Loucy (cell line): ENCODE measurements at regions not wholly inside any gene's neighbourhood (a gene's known extent, or its start where the extent isn't known, plus 50 kb on each side); places are given as distances from the start of the nearest gene placed in this dataset.

Experiments used
- H2AFZ ChIP-seq: fragments of 200-600 bp; sonication (generic); 2 replicates; pipeline ENCODE4 v1.6.0; 2016; ENCODE audit warnings: antibody characterized with exemption, mild to moderate bottlenecking, low read length, moderate library complexity
- H3F3A ChIP-seq: fragments of 200-600 bp; 2 replicates; pipeline ENCODE4 v1.6.0; 2016; ENCODE audit warnings: antibody characterized with exemption, low read depth, mild to moderate bottlenecking
- H3K27me3 ChIP-seq: fragments of 200-600 bp; sonication (generic); 2 replicates; pipeline ENCODE4 v1.6.1; 2014; ENCODE audit warnings: low read length, mild to moderate bottlenecking; ENCODE audit not compliant: insufficient read depth, poor library complexity, severe bottlenecking
- H3K36me3 ChIP-seq: fragments of 200-600 bp; sonication (generic); 2 replicates; pipeline ENCODE4 v1.6.1; 2016; ENCODE audit warnings: low read length; ENCODE audit not compliant: insufficient read depth
- H3K4me1 ChIP-seq: fragments of 200-600 bp; sonication (generic); 2 replicates; pipeline ENCODE4 v1.5.1; 2014; ENCODE audit warnings: low read length, mild to moderate bottlenecking; ENCODE audit not compliant: insufficient read depth, poor library complexity, severe bottlenecking
- H3K4me2 ChIP-seq: fragments of 200-600 bp; sonication (generic); 2 replicates; pipeline ENCODE4 v1.6.0; 2014; ENCODE audit warnings: antibody characterized with exemption, low read length, low read depth, mild to moderate bottlenecking; ENCODE audit not compliant: poor library complexity, severe bottlenecking
- H3K4me3 ChIP-seq: fragments of 200-600 bp; sonication (generic); 2 replicates; pipeline ENCODE4 v1.5.1; 2014; ENCODE audit warnings: low read length, mild to moderate bottlenecking, mixed read lengths; ENCODE audit not compliant: poor library complexity, severe bottlenecking
- H3K79me2 ChIP-seq: fragments of 200-600 bp; sonication (generic); 2 replicates; pipeline ENCODE4 v1.6.1; 2014; ENCODE audit warnings: low read length; ENCODE audit not compliant: insufficient read depth
- H3K9ac ChIP-seq: fragments of 200-600 bp; sonication (generic); 2 replicates; pipeline ENCODE4 v1.6.0; 2014; ENCODE audit warnings: mild to moderate bottlenecking, low read depth, low read length, moderate library complexity; ENCODE audit not compliant: poor library complexity, severe bottlenecking
- H3K9me2 ChIP-seq: fragments of 200-600 bp; sonication (generic); replicated peaks from 2 replicates; pipeline ENCODE4 v1.6.1; 2016; ENCODE audit warnings: low read depth, low read length, mixed read lengths
- H3K9me3 ChIP-seq: fragments of 200-600 bp; sonication (generic); 2 replicates; pipeline ENCODE4 v1.6.1; 2014; ENCODE audit warnings: mild to moderate bottlenecking, antibody characterized with exemption, low read length, low read depth; ENCODE audit not compliant: insufficient read depth
- H4K20me1 ChIP-seq: fragments of 200-600 bp; sonication (generic); 2 replicates; pipeline ENCODE4 v1.6.0; 2014; ENCODE audit warnings: antibody characterized with exemption, low read length, mild to moderate bottlenecking; ENCODE audit not compliant: insufficient read depth, poor library complexity, severe bottlenecking
- EZH2phosphoT487 ChIP-seq: fragments of 200-600 bp; IDR thresholded peaks from 2 replicates; pipeline ENCODE4 v1.6.1; 2018; ENCODE audit warnings: antibody characterized with exemption, mild to moderate bottlenecking, moderate library complexity, borderline replicate concordance
- TF ChIP-seq, protein P1 (sequence below): fragments of 200-600 bp; sonication (generic); conservative IDR thresholded peaks from 2 replicates; pipeline ENCODE4 v1.5.1; 2014; ENCODE audit warnings: mild to moderate bottlenecking, antibody characterized with exemption, low read length

DNA sequence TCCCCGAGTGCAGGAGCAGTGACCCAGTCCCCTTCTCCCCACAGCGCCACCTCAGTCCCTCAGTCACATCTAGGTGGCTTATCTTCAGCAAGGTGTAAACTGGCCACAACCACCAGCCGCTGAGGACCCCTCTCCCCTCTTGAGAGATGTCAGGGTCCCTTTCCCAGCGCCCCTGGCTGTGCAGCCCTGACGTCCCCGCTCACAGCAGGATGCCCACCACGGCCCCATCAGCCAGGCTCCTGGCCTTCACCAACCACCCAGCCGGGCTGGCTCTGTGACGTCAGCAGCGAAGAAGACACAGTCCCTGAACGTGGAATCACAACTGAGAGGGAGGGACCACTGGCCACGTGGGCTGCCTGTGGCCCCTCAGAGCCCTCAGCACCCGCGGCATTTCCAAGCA is 249.4 kb downstream of the NPHP4 start:
- Histone ChIP-seq H3K9me2 (no peaks in the 10 kb centered on the region), H3K79me2 (no peaks in the 10 kb centered on the region), H3F3A (no peaks in the 10 kb centered on the region), H3K4me1 (peaks cover 34% of the 10 kb centered on the region), H3K4me3 (no peak overlapping the region), H3K9ac (no peak overlapping the region), H4K20me1 (no peaks in the 10 kb centered on the region), H3K27me3 (no peaks in the 10 kb centered on the region), H3K36me3 (no peaks in the 10 kb centered on the region), H3K9me3 (no peaks in the 10 kb centered on the region), H3K4me2 (no peak overlapping the region), H2AFZ (no peak overlapping the region)
- TF ChIP-seq EZH2phosphoT487: no peak
- TF ChIP-seq, protein P1, sequence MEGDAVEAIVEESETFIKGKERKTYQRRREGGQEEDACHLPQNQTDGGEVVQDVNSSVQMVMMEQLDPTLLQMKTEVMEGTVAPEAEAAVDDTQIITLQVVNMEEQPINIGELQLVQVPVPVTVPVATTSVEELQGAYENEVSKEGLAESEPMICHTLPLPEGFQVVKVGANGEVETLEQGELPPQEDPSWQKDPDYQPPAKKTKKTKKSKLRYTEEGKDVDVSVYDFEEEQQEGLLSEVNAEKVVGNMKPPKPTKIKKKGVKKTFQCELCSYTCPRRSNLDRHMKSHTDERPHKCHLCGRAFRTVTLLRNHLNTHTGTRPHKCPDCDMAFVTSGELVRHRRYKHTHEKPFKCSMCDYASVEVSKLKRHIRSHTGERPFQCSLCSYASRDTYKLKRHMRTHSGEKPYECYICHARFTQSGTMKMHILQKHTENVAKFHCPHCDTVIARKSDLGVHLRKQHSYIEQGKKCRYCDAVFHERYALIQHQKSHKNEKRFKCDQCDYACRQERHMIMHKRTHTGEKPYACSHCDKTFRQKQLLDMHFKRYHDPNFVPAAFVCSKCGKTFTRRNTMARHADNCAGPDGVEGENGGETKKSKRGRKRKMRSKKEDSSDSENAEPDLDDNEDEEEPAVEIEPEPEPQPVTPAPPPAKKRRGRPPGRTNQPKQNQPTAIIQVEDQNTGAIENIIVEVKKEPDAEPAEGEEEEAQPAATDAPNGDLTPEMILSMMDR: no peak

DNA sequence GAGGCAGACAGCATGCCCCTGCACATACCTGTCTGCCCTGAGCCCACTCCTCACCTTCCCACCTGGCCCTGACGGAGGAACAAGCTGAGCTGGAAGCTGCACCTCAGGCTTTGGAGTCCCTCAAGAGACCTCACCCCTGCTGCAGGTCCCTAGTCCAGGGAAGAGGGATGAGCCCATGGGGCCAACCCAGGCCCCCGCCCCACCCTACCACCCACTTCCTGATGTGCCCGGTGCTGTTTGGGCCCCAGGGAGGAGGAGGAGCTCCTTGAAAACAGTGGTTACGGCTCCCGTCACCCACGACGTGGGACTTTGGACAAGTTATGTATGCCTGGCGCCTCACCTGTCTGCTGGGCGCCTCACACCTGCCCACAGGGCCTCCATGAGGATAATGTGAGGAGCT is 250.2 kb downstream of the NPHP4 start:
- Histone ChIP-seq H3K36me3 (no peaks in the 10 kb centered on the region), H3K9me2 (no peaks in the 10 kb centered on the region)

GRCh38 chr1:5740865-5741860 is 251.1 kb downstream of the NPHP4 start:
- Histone ChIP-seq H3F3A (no peaks in the 10 kb centered on the region), H3K4me3 (no peak overlapping the region), H3K79me2 (no peaks in the 10 kb centered on the region), H3K27me3 (no peaks in the 10 kb centered on the region), H3K36me3 (no peaks in the 10 kb centered on the region), H4K20me1 (no peaks in the 10 kb centered on the region), H3K4me2 (peak overlapping the region; percentile 57), H2AFZ (no peak overlapping the region), H3K9me2 (no peaks in the 10 kb centered on the region), H3K9ac (no peak overlapping the region), H3K9me3 (no peaks in the 10 kb centered on the region), H3K4me1 (peaks cover 34% of the 10 kb centered on the region)
- TF ChIP-seq, protein P1: no peak
- TF ChIP-seq EZH2phosphoT487: no peak

More for the DNA sequence above, 250.2 kb downstream of the NPHP4 start:
- TF ChIP-seq EZH2phosphoT487: no peak
- TF ChIP-seq, protein P1: no peak
- Histone ChIP-seq H3K79me2 (no peaks in the 10 kb centered on the region), H2AFZ (no peak overlapping the region), H3K4me1 (peaks cover 34% of the 10 kb centered on the region), H3K9me3 (no peaks in the 10 kb centered on the region), H3K27me3 (no peaks in the 10 kb centered on the region), H4K20me1 (no peaks in the 10 kb centered on the region), H3K4me2 (no peak overlapping the region), H3F3A (no peaks in the 10 kb centered on the region), H3K4me3 (no peak overlapping the region), H3K9ac (no peak overlapping the region)
